ENCODE measurements at regions not wholly inside any gene's neighbourhood (a gene's known extent, or its start where the extent isn't known, plus 50 kb on each side); places are given as distances from the start of the nearest gene placed in this dataset.

DNA sequence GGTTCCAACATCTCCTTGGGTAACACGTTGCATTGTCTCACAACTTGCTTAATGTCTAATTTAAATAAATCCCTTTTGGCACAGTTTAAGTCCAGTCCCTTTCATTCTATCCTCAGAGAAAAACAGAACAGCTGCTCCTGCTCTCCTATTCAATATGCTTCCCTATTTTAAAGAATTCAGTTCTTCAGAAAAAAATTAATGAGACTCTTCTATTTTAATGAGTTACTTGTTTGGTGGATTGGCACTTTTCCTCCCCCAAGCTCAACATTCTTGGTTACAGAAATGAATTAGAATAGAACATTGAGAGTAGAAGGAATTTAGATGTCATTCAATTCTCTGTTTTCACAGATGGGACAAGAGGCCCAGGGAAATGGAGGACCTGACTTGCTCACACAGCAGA, 116.9 kb upstream of the ATP8B1 start:
- DNase-seq (ENCODE audit: low read depth, low spot score): no peak
- H3K9me3 ChIP-seq (ENCODE audit: control insufficient read depth, insufficient read depth, low read length): no peaks in the 10 kb centered on the region
- H3K4me3 ChIP-seq (ENCODE audit: low read length): no peak overlapping the region
- H3K36me3 ChIP-seq (ENCODE audit: control insufficient read depth, insufficient read depth, low read length): no peaks in the 10 kb centered on the region
- no peaks in the 10 kb centered on the region for H3K27me3 ChIP-seq (ENCODE audit: control insufficient read depth, insufficient read depth, low read length)
- H3K27ac ChIP-seq (ENCODE audit: low read length): no peak overlapping the region
- WGBS (ENCODE audit: insufficient coverage, insufficient read length): no CpG with 5 or more reads among the region's 1 CpG
- 0 out of 2 replicates have a peak, but pooled peaks cover 2% of the 10 kb centered on the region for H3K4me1 ChIP-seq (ENCODE audit: control insufficient read depth, insufficient read depth, low read length)

DNA sequence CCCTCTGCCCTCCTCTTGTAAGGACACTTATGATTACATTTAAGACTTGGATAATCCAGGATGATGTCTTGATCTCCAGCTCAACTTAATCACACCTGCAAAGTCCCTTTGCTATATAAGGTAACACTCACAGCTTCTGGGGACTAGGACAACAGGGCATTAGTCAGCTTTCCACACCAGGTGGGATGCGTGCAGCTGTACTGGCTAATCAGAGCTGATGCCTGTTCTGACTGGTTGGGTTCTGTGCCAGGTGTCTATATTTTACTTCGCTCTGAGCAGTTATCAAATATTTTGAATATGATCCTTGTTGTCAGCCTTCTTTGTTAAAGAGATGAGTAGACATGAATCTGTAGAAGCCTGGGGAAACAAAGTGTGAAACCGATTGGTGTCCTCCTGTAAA, 115.5 kb upstream of the ATP8B1 start:
- H3K27ac ChIP-seq (ENCODE audit: low read length): no peak overlapping the region
- WGBS (ENCODE audit: insufficient coverage, insufficient read length): no CpG with 5 or more reads among the region's 3 CpGs
- H3K4me3 ChIP-seq (ENCODE audit: low read length): no peak overlapping the region
- DNase-seq (ENCODE audit: low read depth, low spot score): no peak
- H3K36me3 ChIP-seq (ENCODE audit: control insufficient read depth, insufficient read depth, low read length): no peaks in the 10 kb centered on the region
- H3K9me3 ChIP-seq (ENCODE audit: control insufficient read depth, insufficient read depth, low read length): no peaks in the 10 kb centered on the region
- H3K4me1 ChIP-seq (ENCODE audit: control insufficient read depth, insufficient read depth, low read length): 0 out of 2 replicates have a peak, but pooled peaks cover 2% of the 10 kb centered on the region
- no peaks in the 10 kb centered on the region for H3K27me3 ChIP-seq (ENCODE audit: control insufficient read depth, insufficient read depth, low read length)

GRCh38 chr18:57916684-57917083, 113.6 kb upstream of the ATP8B1 start:
- Histone ChIP-seq H3K4me1 (ENCODE audit: control insufficient read depth, insufficient read depth, low read length) (0 out of 2 replicates have a peak, but pooled peaks cover 2% of the 10 kb centered on the region), H3K4me3 (ENCODE audit: low read length) (no peak overlapping the region), H3K9me3 (ENCODE audit: control insufficient read depth, insufficient read depth, low read length) (no peaks in the 10 kb centered on the region), H3K27me3 (ENCODE audit: control insufficient read depth, insufficient read depth, low read length) (no peaks in the 10 kb centered on the region), H3K27ac (ENCODE audit: low read length) (no peak overlapping the region), H3K36me3 (ENCODE audit: control insufficient read depth, insufficient read depth, low read length) (no peaks in the 10 kb centered on the region)
- no peak for DNase-seq (ENCODE audit: low read depth, low spot score)
- no CpG with 5 or more reads among the region's 3 CpGs for WGBS (ENCODE audit: insufficient coverage, insufficient read length)

- no peaks in the 10 kb centered on the region for H3K27me3 ChIP-seq (ENCODE audit: control insufficient read depth, insufficient read depth, low read length)
- no peak overlapping the region for H3K4me3 ChIP-seq (ENCODE audit: low read length)
- H3K9me3 ChIP-seq (ENCODE audit: control insufficient read depth, insufficient read depth, low read length): no peaks in the 10 kb centered on the region
- H3K4me1 ChIP-seq (ENCODE audit: control insufficient read depth, insufficient read depth, low read length): 0 out of 2 replicates have a peak, but pooled peaks cover 2% of the 10 kb centered on the region
- H3K36me3 ChIP-seq (ENCODE audit: control insufficient read depth, insufficient read depth, low read length): no peaks in the 10 kb centered on the region
- no peak overlapping the region for H3K27ac ChIP-seq (ENCODE audit: low read length)
- no peak for DNase-seq (ENCODE audit: low read depth, low spot score)
- no CpG with 5 or more reads among the region's 5 CpGs for WGBS (ENCODE audit: insufficient coverage, insufficient read length)
Observed at GRCh38 chr18:57915865-57916582, 112.9 kb upstream of the ATP8B1 start.

DNA sequence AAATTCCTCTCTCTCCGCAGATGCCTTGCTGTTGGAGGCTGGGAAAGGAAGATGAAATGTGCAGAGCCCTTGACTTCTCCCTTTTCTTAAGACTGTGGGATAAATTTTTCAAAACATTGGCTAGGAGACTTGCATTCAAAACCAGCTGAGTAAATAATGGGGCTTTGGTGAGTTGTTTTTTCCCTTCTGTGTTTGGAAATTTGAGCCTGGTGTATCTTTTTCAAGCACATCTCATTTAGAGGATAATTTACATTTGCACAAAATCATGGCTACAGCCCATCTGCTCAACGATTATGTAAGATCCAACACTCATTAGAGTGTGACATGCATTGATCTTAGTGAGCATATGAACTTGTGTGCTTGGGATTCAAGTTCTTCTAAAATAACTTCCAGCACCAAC, 112.1 kb upstream of the ATP8B1 start:
- Histone ChIP-seq H3K27ac (ENCODE audit: low read length) (no peak overlapping the region), H3K27me3 (ENCODE audit: control insufficient read depth, insufficient read depth, low read length) (no peaks in the 10 kb centered on the region)

DNA sequence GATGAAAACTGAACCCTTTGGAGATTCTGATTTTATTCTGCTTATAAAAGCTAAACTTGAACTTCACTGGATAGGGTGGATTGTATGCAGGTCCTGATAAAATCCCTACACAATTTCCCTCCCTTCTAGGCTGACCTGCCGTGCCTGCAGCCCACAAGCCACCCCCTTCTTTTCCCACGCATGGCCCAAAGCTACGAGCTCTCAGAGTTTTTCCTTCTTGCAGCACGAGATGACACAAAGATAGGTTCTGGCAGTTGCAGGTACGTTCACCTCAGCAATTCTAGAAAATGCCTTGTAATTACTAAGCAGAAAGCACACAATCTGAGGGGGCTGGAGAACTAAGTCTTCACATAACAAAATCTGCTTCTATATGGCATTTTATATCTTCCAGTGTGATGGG, 110.6 kb upstream of the ATP8B1 start:
- Histone ChIP-seq H3K36me3 (ENCODE audit: control insufficient read depth, insufficient read depth, low read length) (no peaks in the 10 kb centered on the region), H3K4me1 (ENCODE audit: control insufficient read depth, insufficient read depth, low read length) (0 out of 2 replicates have a peak, but pooled peaks cover 2% of the 10 kb centered on the region), H3K27ac (ENCODE audit: low read length) (no peak overlapping the region), H3K9me3 (ENCODE audit: control insufficient read depth, insufficient read depth, low read length) (no peaks in the 10 kb centered on the region), H3K4me3 (ENCODE audit: low read length) (no peak overlapping the region), H3K27me3 (ENCODE audit: control insufficient read depth, insufficient read depth, low read length) (no peaks in the 10 kb centered on the region)
- WGBS (ENCODE audit: insufficient coverage, insufficient read length): no CpG with 5 or more reads among the region's 5 CpGs
- DNase-seq (ENCODE audit: low read depth, low spot score): no peak

More for the DNA sequence above, 112.1 kb upstream of the ATP8B1 start:
- H3K4me3 ChIP-seq (ENCODE audit: low read length): no peak overlapping the region
- H3K4me1 ChIP-seq (ENCODE audit: control insufficient read depth, insufficient read depth, low read length): 0 out of 2 replicates have a peak, but pooled peaks cover 2% of the 10 kb centered on the region
- no peaks in the 10 kb centered on the region for H3K9me3 ChIP-seq (ENCODE audit: control insufficient read depth, insufficient read depth, low read length)
- whole genome bisulfite sequencing (ENCODE audit: insufficient coverage, insufficient read length): no CpG with 5 or more reads among the region's 2 CpGs
- no peak for DNase-seq (ENCODE audit: low read depth, low spot score)
- no peaks in the 10 kb centered on the region for H3K36me3 ChIP-seq (ENCODE audit: control insufficient read depth, insufficient read depth, low read length)

- Histone ChIP-seq H3K27me3 (ENCODE audit: control insufficient read depth, insufficient read depth, low read length) (no peaks in the 10 kb centered on the region), H3K4me1 (ENCODE audit: control insufficient read depth, insufficient read depth, low read length) (0 out of 2 replicates have a peak, but pooled peaks cover 2% of the 10 kb centered on the region), H3K36me3 (ENCODE audit: control insufficient read depth, insufficient read depth, low read length) (no peaks in the 10 kb centered on the region), H3K27ac (ENCODE audit: low read length) (no peak overlapping the region), H3K9me3 (ENCODE audit: control insufficient read depth, insufficient read depth, low read length) (no peaks in the 10 kb centered on the region), H3K4me3 (ENCODE audit: low read length) (no peak overlapping the region)
- peak; percentile 37 for DNase-seq (ENCODE audit: low read depth, low spot score)
- no CpG with 5 or more reads among the region's 7 CpGs for WGBS (ENCODE audit: insufficient coverage, insufficient read length)
Observed at GRCh38 chr18:57910817-57911216, 107.7 kb upstream of the ATP8B1 start.

DNA sequence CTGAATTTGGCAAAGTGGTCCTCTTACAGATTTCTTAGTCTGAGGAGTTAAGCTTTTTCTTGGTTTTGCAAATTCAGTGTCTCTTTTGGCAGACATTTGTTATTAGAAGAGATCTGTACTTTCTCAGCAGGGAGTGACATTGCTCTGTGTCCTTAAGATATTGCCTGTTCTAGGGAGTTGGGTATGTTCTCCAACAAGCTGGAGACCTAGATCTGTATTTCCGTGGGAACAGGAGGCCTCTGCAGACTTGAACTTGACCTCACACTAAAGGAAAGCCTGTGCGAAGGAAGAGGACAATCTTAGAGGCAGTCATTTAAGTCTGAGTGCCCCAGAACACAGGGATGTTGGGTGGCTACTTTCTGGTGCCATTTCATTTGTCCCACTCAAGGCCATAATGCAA, 107.0 kb upstream of the ATP8B1 start:
- H3K4me1 ChIP-seq (ENCODE audit: control insufficient read depth, insufficient read depth, low read length): 0 out of 2 replicates have a peak, but pooled peaks cover 1% of the 10 kb centered on the region
- no peaks in the 10 kb centered on the region for H3K36me3 ChIP-seq (ENCODE audit: control insufficient read depth, insufficient read depth, low read length)
- no peak for DNase-seq (ENCODE audit: low read depth, low spot score)
- no peak overlapping the region for H3K27ac ChIP-seq (ENCODE audit: low read length)
- H3K9me3 ChIP-seq (ENCODE audit: control insufficient read depth, insufficient read depth, low read length): no peaks in the 10 kb centered on the region
- H3K27me3 ChIP-seq (ENCODE audit: control insufficient read depth, insufficient read depth, low read length): no peaks in the 10 kb centered on the region
- no CpG with 5 or more reads among the region's 2 CpGs for WGBS (ENCODE audit: insufficient coverage, insufficient read length)
- no peak overlapping the region for H3K4me3 ChIP-seq (ENCODE audit: low read length)

DNA sequence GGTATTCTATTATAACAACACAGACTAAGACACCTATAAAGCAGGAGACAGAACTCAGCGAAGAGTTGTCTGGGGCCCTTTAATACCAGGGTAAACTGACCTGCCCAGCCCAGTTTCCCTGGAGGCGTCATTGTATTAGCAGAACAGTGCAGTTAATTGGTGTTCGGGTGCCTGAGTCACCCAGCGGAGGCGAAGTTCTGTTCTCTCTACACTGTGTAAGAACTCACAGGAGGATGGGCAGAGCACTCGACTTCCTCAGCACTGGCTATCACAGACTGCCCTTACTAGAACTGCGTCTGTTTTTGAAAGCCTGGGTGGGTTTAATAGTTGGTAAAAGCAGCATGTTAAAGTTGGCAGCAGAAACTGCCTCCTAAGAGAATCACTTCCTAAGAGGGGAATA, 106.5 kb upstream of the ATP8B1 start:
- Histone ChIP-seq H3K27me3 (ENCODE audit: control insufficient read depth, insufficient read depth, low read length) (no peaks in the 10 kb centered on the region), H3K36me3 (ENCODE audit: control insufficient read depth, insufficient read depth, low read length) (no peaks in the 10 kb centered on the region), H3K4me3 (ENCODE audit: low read length) (no peak overlapping the region), H3K27ac (ENCODE audit: low read length) (no peak overlapping the region), H3K9me3 (ENCODE audit: control insufficient read depth, insufficient read depth, low read length) (no peaks in the 10 kb centered on the region), H3K4me1 (ENCODE audit: control insufficient read depth, insufficient read depth, low read length) (0 out of 2 replicates have a peak, but pooled peaks cover 1% of the 10 kb centered on the region)
- no peak for DNase-seq (ENCODE audit: low read depth, low spot score)
- no CpG with 5 or more reads among the region's 7 CpGs for WGBS (ENCODE audit: insufficient coverage, insufficient read length)

- Histone ChIP-seq H3K27ac (ENCODE audit: low read length) (no peak overlapping the region), H3K4me3 (ENCODE audit: low read length) (no peak overlapping the region), H3K36me3 (ENCODE audit: control insufficient read depth, insufficient read depth, low read length) (no peaks in the 10 kb centered on the region), H3K4me1 (ENCODE audit: control insufficient read depth, insufficient read depth, low read length) (0 out of 2 replicates have a peak, but pooled peaks cover 1% of the 10 kb centered on the region), H3K9me3 (ENCODE audit: control insufficient read depth, insufficient read depth, low read length) (no peaks in the 10 kb centered on the region), H3K27me3 (ENCODE audit: control insufficient read depth, insufficient read depth, low read length) (no peaks in the 10 kb centered on the region)
- no peak for DNase-seq (ENCODE audit: low read depth, low spot score)
- WGBS (ENCODE audit: insufficient coverage, insufficient read length): no CpG with 5 or more reads among the region's 1 CpG
Observed at GRCh38 chr18:57908092-57908491, 105.0 kb upstream of the ATP8B1 start.

DNA sequence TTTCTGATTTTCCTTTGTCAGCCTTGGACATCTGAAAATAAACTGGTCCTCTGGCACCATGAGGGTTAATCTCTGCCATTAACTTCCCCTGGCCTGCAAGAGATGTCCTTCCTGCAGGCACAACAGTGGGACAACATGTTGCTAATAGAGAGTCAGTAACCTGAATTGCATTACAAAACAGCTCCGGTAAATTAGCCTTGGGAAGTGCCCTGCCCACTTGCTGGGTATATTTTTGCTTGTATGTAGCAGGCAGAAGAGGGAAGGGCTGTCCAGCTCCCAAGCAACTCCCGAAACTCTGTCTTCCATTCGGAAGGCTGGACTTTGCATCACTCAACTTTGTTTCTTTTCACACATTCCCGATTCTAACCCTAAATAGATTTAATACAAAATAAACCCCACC, 104.4 kb upstream of the ATP8B1 start:
- Histone ChIP-seq H3K4me3 (ENCODE audit: low read length) (no peak overlapping the region), H3K27ac (ENCODE audit: low read length) (no peak overlapping the region), H3K9me3 (ENCODE audit: control insufficient read depth, insufficient read depth, low read length) (no peaks in the 10 kb centered on the region), H3K27me3 (ENCODE audit: control insufficient read depth, insufficient read depth, low read length) (no peaks in the 10 kb centered on the region), H3K4me1 (ENCODE audit: control insufficient read depth, insufficient read depth, low read length) (0 out of 2 replicates have a peak, but pooled peaks cover 1% of the 10 kb centered on the region), H3K36me3 (ENCODE audit: control insufficient read depth, insufficient read depth, low read length) (no peaks in the 10 kb centered on the region)
- DNase-seq (ENCODE audit: low read depth, low spot score): no peak
- WGBS (ENCODE audit: insufficient coverage, insufficient read length): 100% methylated on average over 1 of the region's 4 CpGs
